DOHH2 (cell line): ENCODE measurements at regions not wholly inside any gene's neighbourhood (a gene's known extent, or its start where the extent isn't known, plus 50 kb on each side); places are given as distances from the start of the nearest gene placed in this dataset.

Source experiments
- CTCF ChIP-seq: fragments of 200-600 bp; sonication (generic); IDR thresholded peaks from one replicate; pipeline ENCODE4 v1.5.1; 2014; ENCODE audit warnings: antibody characterized with exemption, mild to moderate bottlenecking, low read depth, low read length; ENCODE audit not compliant: poor library complexity, severe bottlenecking
- EZH2phosphoT487 ChIP-seq: fragments of 200-600 bp; sonication (generic); IDR thresholded peaks from 2 replicates; pipeline ENCODE4 v1.6.1; 2017; ENCODE audit warnings: borderline replicate concordance, mild to moderate bottlenecking, antibody characterized with exemption, low read length, moderate library complexity, mixed read lengths

- no peak for TF ChIP-seq CTCF
- no peak for TF ChIP-seq EZH2phosphoT487
These were observed 126.4 kb downstream of the SALL1 start for GRCh38 chr16:51024703-51025102.
